Naive thymus-derived CD8-positive, alpha-beta T cell (primary cell): ENCODE measurements at regions not wholly inside any gene's neighbourhood (a gene's known extent, or its start where the extent isn't known, plus 50 kb on each side); places are given as distances from the start of the nearest gene placed in this dataset.

ENCODE experiments used
- ATAC-seq, 2 donors: fragments of 150-1000 bp; cut with Tn5 transposase in 1 of 2; sonication (Bioruptor Pico), chemical (Tn5 transposase) in 1 of 2; 1 replicate in 1 of 2; 2 replicates in 1 of 2; pipeline ENCODE4 v1.10.0; 2021; ENCODE audit warnings: mild to moderate bottlenecking in 2 of 2, moderate library complexity in 2 of 2
- POLR2A ChIA-PET: fragments of 350-600 bp; sonication (Branson Sonifier 250); formaldehyde crosslinking; loops from one replicate; lab custom pipeline; 2021; ENCODE audit warnings: antibody characterized with exemption; lab: Charles Lee
- DNase-seq, 10 donors: peaks; one replicate each; pipeline versions ENCODE4 v3.0.0 to v3.0.0-alpha.2; 2020 to 2022
- H3K27ac Mint-ChIP-seq, 10 donors: one replicate each; pipeline ENCODE4 v1.8.0; 2020 to 2022; ENCODE audit warnings: mild to moderate bottlenecking in 10 of 10, mixed read lengths in 10 of 10, moderate library complexity in 4 of 10, inconsistent platforms in 1 of 10
- H3K27me3 Mint-ChIP-seq, 5 donors: one replicate each; pipeline ENCODE4 v1.8.0; 2021 to 2022; ENCODE audit warnings: mixed read lengths in 5 of 5
- H3K36me3 Mint-ChIP-seq, 3 donors: one replicate each; pipeline ENCODE4 v1.8.0; 2020 to 2022; ENCODE audit warnings: mixed read lengths in 3 of 3, mild to moderate bottlenecking in 2 of 3, inconsistent platforms in 1 of 3
- H3K4me1 Mint-ChIP-seq, 4 donors: one replicate each; pipeline ENCODE4 v1.8.0; 2021 to 2022; ENCODE audit warnings: mixed read lengths in 4 of 4
- H3K4me3 Mint-ChIP-seq, 10 donors: one replicate each; pipeline ENCODE4 v1.8.0; 2020 to 2022; ENCODE audit warnings: mild to moderate bottlenecking in 10 of 10, mixed read lengths in 10 of 10, moderate library complexity in 6 of 10, inconsistent platforms in 1 of 10
- H3K9me3 Mint-ChIP-seq, 9 donors: one replicate each; pipeline ENCODE4 v1.8.0; 2020 to 2022; ENCODE audit warnings: mixed read lengths in 9 of 9, mild to moderate bottlenecking in 3 of 9, inconsistent platforms in 1 of 9, moderate library complexity in 1 of 9

DNA sequence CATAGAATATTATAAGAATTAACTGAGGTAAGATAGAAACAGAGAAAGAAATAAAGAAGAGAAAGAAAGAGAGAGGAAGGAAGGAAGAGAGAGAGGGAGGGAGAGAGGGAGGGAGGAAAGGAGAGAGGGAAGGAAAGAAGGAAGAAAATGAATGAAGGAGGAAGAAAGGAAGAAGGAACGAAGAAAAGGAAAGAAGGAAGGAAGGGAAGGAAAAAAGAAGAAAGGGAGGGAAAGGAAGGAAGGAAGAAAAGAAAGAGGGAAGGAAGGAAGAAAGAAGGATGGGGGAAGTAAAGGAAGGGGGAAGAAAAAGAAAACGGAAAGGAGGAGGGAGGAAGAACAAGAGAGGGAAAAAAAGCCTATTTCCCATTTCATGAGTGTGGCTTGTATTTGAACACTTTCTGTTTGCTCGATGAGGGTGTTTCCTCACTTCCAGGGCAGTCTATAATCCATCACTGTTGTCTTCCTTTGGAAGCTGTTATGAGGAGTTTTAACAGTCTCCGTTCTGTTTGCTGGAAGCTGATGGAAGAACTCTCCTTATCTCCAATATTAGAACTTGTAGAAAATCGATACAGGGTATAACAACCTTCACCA lies 402.4 kb downstream of the TMEM114 start:
- H3K27me3 Mint-ChIP-seq = peaks cover 0 to 4% (median 0%) of the 10 kb centered on the region in 5 donors
- POLR2A ChIA-PET = no interaction called here
- DNase-seq = no peak
- H3K4me3 Mint-ChIP-seq = no peak overlapping the region
- H3K4me1 Mint-ChIP-seq = no peaks in the 10 kb centered on the region
- no peak overlapping the region for H3K27ac Mint-ChIP-seq
- H3K9me3 Mint-ChIP-seq = peaks cover 0 to 26% (median 10%) of the 10 kb centered on the region in 9 donors
- H3K36me3 Mint-ChIP-seq = peaks cover 0 to 3% (median 0%) of the 10 kb centered on the region in 3 donors
- no peak for ATAC-seq

DNA sequence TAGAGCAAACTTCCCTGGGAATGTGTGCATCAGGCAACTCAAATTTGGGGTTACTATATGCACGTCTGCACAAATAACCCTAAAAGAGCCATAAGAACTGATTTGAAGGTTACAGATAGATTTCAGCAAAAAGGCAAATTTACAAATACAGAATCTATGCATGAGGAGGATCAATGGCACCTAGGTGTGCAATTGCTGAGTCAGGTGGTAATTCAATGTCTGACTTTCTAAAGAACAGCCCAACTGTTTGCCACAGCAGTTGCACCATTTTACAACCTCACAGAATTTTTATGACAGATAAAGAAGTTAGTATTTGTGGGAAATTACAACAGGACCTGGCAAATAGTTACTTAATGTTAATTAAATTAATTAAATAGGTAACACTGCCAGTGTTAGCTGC lies 405.5 kb downstream of the TMEM114 start:
- no peak overlapping the region for H3K4me3 Mint-ChIP-seq
- no peaks in the 10 kb centered on the region for H3K36me3 Mint-ChIP-seq
- H3K4me1 Mint-ChIP-seq = no peaks in the 10 kb centered on the region
- peaks cover 0 to 17% (median 5%) of the 10 kb centered on the region in 9 donors for H3K9me3 Mint-ChIP-seq
- no peak overlapping the region for H3K27ac Mint-ChIP-seq
- DNase-seq (no peak), ATAC-seq (no peak)
- H3K27me3 Mint-ChIP-seq = peaks cover 0 to 12% (median 0%) of the 10 kb centered on the region in 5 donors
- POLR2A ChIA-PET = no interaction called here

DNA sequence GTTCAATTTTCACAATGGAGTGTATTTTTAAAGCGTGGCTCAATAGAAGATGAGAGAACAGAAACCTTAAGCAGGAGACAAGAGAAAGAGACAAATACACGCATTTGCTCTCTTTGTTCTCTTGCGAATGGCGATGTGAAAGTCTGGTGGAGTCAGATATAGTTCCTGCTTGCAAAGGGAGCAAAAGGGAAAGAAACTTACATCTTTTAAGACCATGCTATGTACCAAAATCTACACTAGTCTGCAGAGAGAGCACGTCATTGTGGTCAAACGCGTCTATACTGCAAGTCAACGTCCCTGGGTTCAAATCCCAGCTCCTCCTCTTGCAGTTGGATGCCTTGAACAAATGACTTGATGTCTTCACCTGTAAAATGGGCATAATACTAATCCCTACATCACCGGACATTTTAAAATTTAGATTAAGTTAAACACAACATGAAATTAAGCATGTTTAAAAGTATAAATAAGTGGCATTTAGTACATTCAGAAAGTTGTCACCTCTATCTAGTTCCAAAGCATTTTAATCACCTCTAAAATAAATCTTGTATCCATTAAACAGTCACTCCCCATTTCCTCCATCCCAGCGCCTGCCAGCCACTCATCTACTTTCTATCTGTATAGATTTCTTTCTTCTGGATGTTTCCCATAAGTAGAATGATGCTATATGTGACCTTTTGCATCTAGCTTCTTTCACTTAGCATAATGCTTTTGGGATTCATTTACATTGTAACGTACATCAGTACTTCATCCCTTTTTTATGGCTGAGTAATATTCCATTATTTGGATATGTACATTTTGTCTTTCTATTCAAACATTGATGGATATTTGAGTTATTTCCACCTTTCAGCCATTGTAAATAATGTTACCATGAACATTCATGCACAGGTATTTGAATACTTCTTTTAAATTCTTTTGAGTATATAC lies 406.9 kb downstream of the TMEM114 start:
- Mint-ChIP-seq H3K4me1 (no peaks in the 10 kb centered on the region), H3K27ac (no peak overlapping the region), H3K9me3 (peaks cover 0 to 21% (median 5%) of the 10 kb centered on the region in 9 donors), H3K4me3 (no peak overlapping the region), H3K27me3 (peaks cover 0 to 14% (median 0%) of the 10 kb centered on the region in 5 donors), H3K36me3 (no peaks in the 10 kb centered on the region)
- POLR2A ChIA-PET = no interaction called here
- ATAC-seq (no peak), DNase-seq (no peak)

DNA sequence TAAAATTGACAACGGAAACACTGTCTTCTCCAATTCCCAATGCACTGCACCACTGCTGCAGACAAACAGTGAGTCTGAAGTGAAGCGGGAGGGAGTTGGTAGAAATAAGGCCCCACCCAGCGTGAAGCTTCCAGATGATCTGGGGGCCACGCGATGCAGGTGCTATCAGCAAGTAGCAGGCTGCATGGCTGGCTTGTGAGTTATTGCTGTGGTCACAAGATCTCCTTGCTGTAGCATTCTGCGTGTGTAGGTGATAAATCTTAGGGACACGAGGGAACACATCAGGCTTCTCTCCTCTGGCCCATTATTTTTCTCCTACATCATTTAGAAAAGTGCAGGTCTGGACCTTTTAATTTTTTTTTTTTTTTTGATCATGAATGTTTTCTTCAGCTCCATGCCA lies 407.6 kb downstream of the TMEM114 start:
- Mint-ChIP-seq H3K4me3 (no peak overlapping the region), H3K9me3 (peaks cover 0 to 16% (median 5%) of the 10 kb centered on the region in 9 donors), H3K36me3 (no peaks in the 10 kb centered on the region), H3K27me3 (peaks cover 0 to 14% (median 0%) of the 10 kb centered on the region in 5 donors), H3K27ac (no peak overlapping the region), H3K4me1 (no peaks in the 10 kb centered on the region)
- POLR2A ChIA-PET = no interaction called here
- no peak for ATAC-seq
- DNase-seq = no peak

DNA sequence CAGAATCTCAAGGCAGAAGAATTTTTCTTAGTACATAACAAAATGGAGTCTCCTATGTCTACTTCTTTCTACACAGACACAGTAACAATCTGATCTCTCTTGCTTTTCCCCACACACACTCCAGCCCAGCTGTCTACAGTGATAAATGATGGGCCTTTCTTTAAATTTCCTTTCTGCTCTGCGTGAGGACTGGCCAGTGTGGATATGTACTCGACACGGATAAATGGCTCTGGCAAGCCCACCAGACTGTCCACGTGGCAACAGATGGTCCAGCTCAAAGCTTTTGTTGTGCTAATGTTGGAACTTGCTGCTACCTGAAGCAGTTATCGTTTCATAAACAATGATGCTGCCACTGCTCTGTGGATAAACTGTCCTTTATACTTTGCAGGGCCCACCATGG lies 410.7 kb downstream of the TMEM114 start:
- no peaks in the 10 kb centered on the region for H3K36me3 Mint-ChIP-seq
- DNase-seq (no peak), ATAC-seq (no peak)
- peaks cover 0 to 14% (median 0%) of the 10 kb centered on the region in 5 donors for H3K27me3 Mint-ChIP-seq
- H3K9me3 Mint-ChIP-seq = peaks cover 0 to 10% (median 4%) of the 10 kb centered on the region in 9 donors
- no peaks in the 10 kb centered on the region for H3K4me1 Mint-ChIP-seq
- no peak overlapping the region for H3K4me3 Mint-ChIP-seq
- POLR2A ChIA-PET = no interaction called here
- no peak overlapping the region for H3K27ac Mint-ChIP-seq

DNA sequence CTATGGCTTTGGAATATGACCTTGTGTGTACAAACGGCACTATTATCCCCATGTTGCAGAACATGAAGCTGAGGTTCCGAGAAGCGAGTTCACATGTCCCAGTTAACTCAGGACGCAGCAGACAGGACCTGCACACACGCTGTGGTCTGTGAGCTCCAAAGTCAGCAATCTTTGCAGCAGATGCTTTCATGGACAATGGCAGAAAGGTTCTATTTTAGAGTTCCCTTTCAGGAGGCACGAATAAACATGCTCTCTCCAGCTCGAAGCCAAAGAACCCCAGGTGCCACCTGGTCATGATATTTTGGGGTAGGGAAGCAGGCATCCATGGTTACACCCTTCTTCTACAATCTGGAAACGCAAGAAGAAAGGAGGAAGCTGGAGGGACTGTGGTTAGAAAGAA lies 412.0 kb downstream of the TMEM114 start:
- POLR2A ChIA-PET = no interaction called here
- Mint-ChIP-seq H3K27ac (no peak overlapping the region), H3K36me3 (no peaks in the 10 kb centered on the region), H3K9me3 (peaks cover 0 to 7% (median 2%) of the 10 kb centered on the region in 9 donors), H3K4me3 (no peak overlapping the region), H3K4me1 (no peaks in the 10 kb centered on the region), H3K27me3 (peaks cover 0 to 10% (median 0%) of the 10 kb centered on the region in 5 donors)
- DNase-seq (no peak), ATAC-seq (no peak)

DNA sequence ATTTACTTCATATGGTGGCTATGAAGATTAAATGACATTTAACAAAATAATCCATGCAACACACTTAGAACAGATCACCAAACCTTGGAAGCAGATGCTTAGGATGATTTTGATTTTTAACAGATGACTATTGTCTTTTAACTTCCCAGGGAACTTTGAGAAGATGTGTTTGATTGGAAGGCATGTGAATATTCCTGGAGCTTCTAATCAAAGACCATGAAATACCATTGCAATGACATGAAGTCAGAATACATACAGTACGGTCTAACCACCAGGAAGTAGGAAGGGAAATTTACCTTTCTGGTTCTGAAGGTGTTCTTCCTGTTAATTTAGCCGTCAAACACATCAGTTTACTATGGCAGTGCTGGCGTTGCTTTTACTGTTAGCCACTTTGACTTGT lies 414.9 kb downstream of the TMEM114 start:
- H3K27me3 Mint-ChIP-seq = peaks cover 0 to 12% (median 0%) of the 10 kb centered on the region in 5 donors
- DNase-seq (no peak), ATAC-seq (no peak)
- H3K27ac Mint-ChIP-seq = no peak overlapping the region
- H3K9me3 Mint-ChIP-seq = peaks cover 0 to 7% (median 4%) of the 10 kb centered on the region in 9 donors
- H3K4me1 Mint-ChIP-seq = peaks cover 0 to 2% (median 0%) of the 10 kb centered on the region in 4 donors
- POLR2A ChIA-PET = no interaction called here
- H3K4me3 Mint-ChIP-seq = no peak overlapping the region
- H3K36me3 Mint-ChIP-seq = no peaks in the 10 kb centered on the region

DNA sequence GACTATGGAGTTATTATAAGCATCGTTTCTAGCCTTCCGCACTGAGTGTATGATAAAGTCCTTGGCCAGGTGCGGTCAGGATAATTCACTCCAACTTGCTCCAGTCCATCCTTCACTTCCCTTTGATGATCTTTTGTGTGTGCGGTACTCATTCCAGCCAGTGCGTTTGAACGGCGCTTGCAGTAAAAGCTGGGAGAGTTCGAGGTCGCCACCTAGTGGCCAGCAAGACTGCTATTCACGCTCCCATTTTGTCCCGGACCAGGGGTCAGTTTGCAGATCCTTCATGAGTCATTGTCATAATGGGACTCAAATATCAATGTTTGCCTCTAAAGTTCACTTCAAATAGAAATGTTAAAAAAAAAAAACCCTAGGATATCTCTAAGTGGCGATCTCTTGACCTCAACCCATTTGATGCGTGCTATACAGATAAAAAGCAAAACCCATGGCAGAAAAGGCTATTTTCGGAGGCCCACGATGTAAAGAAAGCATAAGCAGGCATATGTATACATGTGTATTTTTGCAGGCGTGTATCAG lies 417.1 kb downstream of the TMEM114 start:
- POLR2A ChIA-PET = no interaction called here
- Mint-ChIP-seq H3K27ac (no peak overlapping the region), H3K9me3 (peaks cover 0 to 12% (median 5%) of the 10 kb centered on the region in 9 donors), H3K4me3 (no peak overlapping the region), H3K4me1 (peaks cover 0 to 4% (median 0%) of the 10 kb centered on the region in 4 donors), H3K27me3 (peaks cover 0 to 14% (median 0%) of the 10 kb centered on the region in 5 donors), H3K36me3 (peaks cover 0 to 7% (median 0%) of the 10 kb centered on the region in 3 donors)
- ATAC-seq (no peak), DNase-seq (no peak)

DNA sequence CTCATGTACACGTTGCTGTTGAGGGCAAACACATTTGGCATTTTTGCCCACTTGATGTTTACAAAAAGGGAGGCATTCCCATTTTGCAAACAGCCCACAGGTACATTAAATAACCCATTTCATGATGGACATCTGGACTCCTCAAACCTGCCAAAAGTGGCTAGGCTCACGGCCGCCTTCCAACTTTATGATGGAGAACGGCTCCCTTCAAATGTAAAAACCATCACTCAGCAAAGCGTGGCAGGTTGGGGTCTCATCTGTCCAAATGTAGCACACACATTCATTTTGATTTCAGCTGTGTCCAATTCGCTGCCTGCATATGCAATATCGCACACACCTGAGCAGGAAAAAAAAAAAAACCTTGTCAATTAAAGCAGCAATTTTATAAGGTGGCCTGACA lies 417.8 kb downstream of the TMEM114 start:
- peaks cover 0 to 12% (median 5%) of the 10 kb centered on the region in 9 donors for H3K9me3 Mint-ChIP-seq
- H3K4me3 Mint-ChIP-seq = no peak overlapping the region
- ATAC-seq (no peak), DNase-seq (no peak)
- peaks cover 0 to 14% (median 0%) of the 10 kb centered on the region in 5 donors for H3K27me3 Mint-ChIP-seq
- POLR2A ChIA-PET = no interaction called here
- H3K27ac Mint-ChIP-seq = no peak overlapping the region
- peaks cover 0 to 4% (median 0%) of the 10 kb centered on the region in 4 donors for H3K4me1 Mint-ChIP-seq
- peaks cover 0 to 7% (median 0%) of the 10 kb centered on the region in 3 donors for H3K36me3 Mint-ChIP-seq

DNA sequence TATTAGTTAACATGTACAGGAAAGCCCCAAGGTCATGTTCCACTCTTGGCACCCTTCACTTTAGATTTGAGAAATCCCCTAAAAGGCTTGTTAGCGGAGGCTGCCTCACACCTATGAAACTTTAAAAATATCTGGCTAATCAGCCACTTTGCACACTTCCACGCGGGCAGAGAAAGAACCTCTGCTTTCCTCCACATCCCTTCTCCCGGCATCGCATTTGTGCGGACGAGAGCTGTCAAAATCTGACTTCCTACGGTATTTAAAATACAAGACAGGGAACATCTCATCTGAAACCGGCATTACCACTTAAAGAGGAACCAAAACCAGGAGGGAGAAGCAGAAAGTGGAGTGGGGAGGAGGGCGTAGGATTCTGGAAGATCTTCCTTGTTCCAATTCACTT lies 422.3 kb downstream of the TMEM114 start:
- Mint-ChIP-seq H3K36me3 (peaks cover 0 to 7% (median 0%) of the 10 kb centered on the region in 3 donors), H3K4me1 (peaks cover 0 to 3% (median 0%) of the 10 kb centered on the region in 4 donors), H3K27me3 (peaks cover 0 to 14% (median 0%) of the 10 kb centered on the region in 5 donors), H3K9me3 (peaks cover 0 to 12% (median 6%) of the 10 kb centered on the region in 9 donors), H3K27ac (no peak overlapping the region), H3K4me3 (no peak overlapping the region)
- POLR2A ChIA-PET = no interaction called here
- DNase-seq (no peak), ATAC-seq (no peak)

DNA sequence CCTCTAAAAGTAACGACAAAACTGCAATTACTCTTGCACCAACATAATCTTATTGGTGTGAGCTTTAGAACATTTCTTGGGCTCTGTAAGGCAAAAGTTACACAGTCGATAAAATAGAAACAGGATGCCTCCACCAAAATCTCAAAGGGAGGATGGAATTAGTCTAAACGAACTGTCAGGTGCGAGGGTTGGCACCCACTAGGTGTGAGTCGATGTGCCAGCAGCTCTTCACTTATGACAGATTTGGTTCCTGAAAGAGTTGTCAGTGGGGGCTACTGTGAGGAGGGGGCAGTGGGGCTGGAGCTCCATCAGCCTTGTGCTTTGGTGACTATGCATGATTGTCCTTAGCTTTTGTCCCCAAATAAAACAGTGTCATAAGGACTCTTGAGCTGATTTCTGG lies 422.9 kb downstream of the TMEM114 start:
- Mint-ChIP-seq H3K4me3 (no peak overlapping the region), H3K27ac (no peak overlapping the region), H3K9me3 (peaks cover 0 to 12% (median 6%) of the 10 kb centered on the region in 9 donors), H3K36me3 (peaks cover 0 to 7% (median 0%) of the 10 kb centered on the region in 3 donors), H3K27me3 (peaks cover 0 to 14% (median 0%) of the 10 kb centered on the region in 5 donors), H3K4me1 (peaks cover 0 to 3% (median 0%) of the 10 kb centered on the region in 4 donors)
- POLR2A ChIA-PET = no interaction called here
- DNase-seq = no peak
- ATAC-seq = no peak

DNA sequence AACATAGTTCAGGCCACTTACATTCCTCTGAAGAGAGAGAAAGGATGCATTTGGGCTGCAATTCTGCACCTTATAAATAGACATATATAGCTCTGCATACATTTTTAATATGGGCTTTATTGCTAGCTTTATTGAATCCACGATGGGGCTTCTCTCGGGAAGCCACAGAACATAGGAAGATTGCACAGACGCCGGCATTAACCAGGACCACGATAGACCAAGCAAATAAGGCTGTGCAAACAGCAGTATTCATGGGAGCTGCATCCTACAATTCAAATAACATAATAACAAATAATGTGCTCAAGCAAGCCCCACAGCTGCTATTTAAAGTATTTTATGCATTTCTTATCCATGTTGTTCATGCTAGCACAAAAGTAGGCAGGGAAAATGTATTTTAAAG lies 432.3 kb downstream of the TMEM114 start:
- Mint-ChIP-seq H3K4me3 (no peak overlapping the region), H3K27me3 (peaks cover 0 to 4% (median 0%) of the 10 kb centered on the region in 5 donors), H3K36me3 (no peaks in the 10 kb centered on the region), H3K27ac (no peak overlapping the region), H3K4me1 (no peaks in the 10 kb centered on the region), H3K9me3 (peaks cover 0 to 26% (median 14%) of the 10 kb centered on the region in 9 donors)
- ATAC-seq = no peak
- no peak for DNase-seq
- POLR2A ChIA-PET = no interaction called here

DNA sequence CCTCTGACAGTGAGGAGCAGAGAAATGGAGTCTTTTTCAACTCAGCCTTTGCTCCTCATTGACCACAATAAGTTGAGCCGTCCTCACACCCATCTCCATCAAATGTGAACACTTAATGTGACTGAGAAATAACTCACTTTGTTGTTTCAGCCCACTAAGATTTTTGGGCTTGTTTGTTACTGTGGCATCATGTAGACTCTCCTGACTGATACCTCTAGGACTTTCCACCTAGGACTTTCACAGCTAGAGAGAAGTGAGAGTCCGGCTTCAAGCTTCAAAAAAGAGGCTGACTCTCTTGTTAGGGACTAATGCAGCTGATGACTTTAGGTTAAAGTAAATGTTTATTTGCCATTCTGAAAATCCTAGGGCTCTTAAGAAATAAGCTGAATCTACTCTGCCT lies 435.0 kb downstream of the TMEM114 start:
- POLR2A ChIA-PET = no interaction called here
- Mint-ChIP-seq H3K4me3 (no peak overlapping the region), H3K36me3 (no peaks in the 10 kb centered on the region), H3K27me3 (peaks cover 0 to 4% (median 0%) of the 10 kb centered on the region in 5 donors), H3K4me1 (no peaks in the 10 kb centered on the region), H3K9me3 (peaks cover 0 to 28% (median 14%) of the 10 kb centered on the region in 9 donors), H3K27ac (no peak overlapping the region)
- no peak for ATAC-seq
- no peak for DNase-seq
